Epithelial cell of prostate (primary cell): ENCODE measurements at regions not wholly inside any gene's neighbourhood (a gene's known extent, or its start where the extent isn't known, plus 50 kb on each side); places are given as distances from the start of the nearest gene placed in this dataset.

Experiments used
- DNase-seq: peaks from one replicate; pipeline ENCODE4 v3.0.0-alpha.2; 2011; ENCODE audit warnings: low read depth, low spot score
- H3K27ac ChIP-seq: fragments of 450-650 bp; 2 replicates; pipeline ENCODE4 v1.5.1; 2017; ENCODE audit warnings: mild to moderate bottlenecking

DNA sequence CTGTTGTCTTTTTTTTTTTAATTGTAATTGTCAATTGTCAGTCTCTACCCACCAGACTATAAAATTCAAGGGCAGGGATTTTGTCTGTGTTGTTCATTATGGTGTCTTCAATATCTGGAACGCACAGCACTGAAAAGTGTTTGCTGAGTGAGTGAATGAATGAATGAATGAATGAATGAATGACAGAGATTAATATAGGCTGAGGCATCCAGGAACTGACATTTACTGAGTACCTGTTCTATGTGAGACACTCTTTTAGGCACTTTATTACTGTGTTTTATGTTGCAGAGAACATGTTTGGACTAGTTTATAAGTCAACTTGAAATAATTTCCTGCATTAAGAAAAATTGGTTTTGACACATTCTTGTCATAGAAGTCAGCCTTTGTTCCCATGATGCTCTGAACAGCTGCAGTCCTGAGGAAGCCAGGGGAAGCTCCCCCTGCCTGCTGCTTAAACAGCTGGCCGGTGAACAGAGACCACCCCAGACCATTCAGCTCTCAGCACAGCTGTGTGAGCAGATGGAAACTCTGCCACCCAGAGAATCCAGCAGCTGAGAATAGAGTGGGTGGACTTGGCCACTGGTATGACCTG lies 160.7 kb upstream of the CCND2 start:
- H3K27ac ChIP-seq, result peak overlapping the region; percentile 43
- peak; percentile 16 for DNase-seq

DNA sequence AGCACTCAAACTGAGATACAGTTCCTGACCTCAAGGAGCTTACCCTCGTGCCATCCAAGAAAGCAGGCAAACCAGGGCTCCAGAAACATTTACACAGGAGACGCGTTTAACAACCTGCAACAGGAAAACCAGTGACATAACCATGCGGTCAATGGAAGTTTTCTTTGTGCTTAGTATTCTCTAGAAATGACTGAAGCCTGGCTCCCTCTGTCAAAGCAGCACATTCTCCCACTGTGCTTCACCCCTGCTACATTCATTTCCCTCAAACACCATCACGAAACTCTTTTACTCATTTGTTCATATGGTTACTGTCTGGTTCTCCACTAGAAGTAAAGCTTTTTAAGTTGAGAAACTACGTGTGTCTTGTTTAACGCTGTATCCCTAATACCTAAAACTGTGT lies 161.3 kb upstream of the CCND2 start:
- peak overlapping the region; percentile 43 for H3K27ac ChIP-seq
- no peak for DNase-seq

DNA sequence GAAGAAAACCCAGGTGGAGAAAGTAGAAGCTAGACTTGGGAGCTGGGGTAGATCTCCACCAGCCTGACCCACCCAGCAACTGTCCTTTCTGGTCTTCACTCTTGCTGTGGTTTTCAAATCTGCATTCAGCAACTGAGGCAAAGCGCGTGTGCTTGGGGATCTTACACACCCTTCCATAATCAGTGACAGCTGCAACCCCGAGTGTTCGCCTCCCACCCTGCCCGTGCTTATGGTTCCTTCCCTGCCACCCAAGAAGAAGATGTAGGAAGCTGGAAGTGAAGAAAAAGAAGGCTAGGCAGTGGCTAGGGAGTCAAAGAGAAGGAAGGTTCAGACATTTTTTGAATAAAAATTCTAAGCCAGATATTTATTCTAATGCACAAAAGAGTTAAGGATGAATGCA lies 162.6 kb upstream of the CCND2 start:
- DNase-seq, result no peak
- no peak overlapping the region for H3K27ac ChIP-seq

GRCh38 chr12:4109826-4110225 lies 163.7 kb upstream of the CCND2 start:
- H3K27ac ChIP-seq, result no peak overlapping the region
- no peak for DNase-seq

DNA sequence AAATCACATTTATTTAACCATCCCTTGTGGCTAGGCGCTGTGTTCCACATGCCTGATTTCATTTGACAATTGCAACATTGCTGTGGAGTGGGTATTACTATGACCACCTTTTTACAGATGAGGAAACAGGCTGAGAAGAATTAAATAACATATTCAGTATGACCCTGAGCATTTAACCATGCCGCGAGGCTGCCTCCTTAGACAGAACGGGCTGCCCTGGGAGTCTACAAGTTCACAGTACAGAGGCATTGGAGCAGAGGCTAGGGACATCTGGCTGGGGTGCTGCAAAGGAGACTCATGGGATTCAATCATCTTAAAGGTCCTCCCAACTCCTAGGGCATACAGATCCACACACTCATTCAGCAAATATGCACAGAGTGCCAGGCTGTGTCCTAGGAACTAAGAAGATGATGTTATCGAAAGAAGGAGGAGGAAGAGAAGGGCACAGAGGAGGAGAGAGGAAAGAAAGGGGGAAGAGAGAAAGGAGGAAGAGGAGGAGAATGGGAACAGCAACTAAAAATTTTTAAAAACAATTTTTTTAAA lies 164.7 kb upstream of the CCND2 start:
- H3K27ac ChIP-seq, result no peak overlapping the region
- DNase-seq, result no peak

DNA sequence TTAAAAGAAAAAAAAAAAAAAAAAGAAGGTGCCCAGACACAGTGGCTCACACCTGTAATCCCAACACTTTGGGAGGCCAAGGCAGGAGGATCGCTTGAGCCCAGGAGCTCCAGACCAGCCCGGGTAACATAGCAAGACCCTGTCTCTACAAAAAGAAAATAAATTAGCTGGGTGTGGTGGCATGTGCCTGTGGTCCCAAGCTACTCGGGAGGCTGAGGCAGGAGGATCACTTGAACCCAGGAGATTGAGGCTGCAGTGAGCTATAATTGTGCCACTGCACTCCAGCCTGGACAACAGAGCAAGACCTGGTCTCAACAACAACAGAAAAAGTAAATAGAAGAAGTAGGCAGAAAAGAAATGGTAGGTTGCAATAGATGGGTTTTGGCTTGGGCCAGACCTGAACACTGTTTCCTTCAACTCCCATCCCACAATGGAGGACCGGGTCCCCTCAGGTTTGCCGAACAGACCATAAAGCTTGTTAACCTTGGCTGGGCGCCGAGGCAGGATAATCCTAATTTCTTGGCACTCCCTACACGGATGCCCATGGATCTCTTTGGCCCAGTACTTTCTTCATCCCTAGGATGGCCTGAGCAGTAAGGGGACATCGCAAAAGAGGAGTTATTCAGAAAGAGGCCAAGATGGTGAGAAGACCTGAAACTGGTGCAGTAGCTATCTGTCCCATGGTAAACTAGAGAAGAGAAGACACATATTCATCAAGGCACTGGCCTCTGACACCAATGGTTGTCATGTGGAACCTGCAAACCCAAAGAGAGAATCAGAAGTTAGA lies 165.5 kb upstream of the CCND2 start:
- H3K27ac ChIP-seq, result no peak overlapping the region
- no peak for DNase-seq

- H3K27ac ChIP-seq, result no peak overlapping the region
- no peak for DNase-seq
These were observed 166.1 kb upstream of the CCND2 start for GRCh38 chr12:4107436-4107878.

- no peak overlapping the region for H3K27ac ChIP-seq
- DNase-seq, result no peak
These were observed 166.9 kb upstream of the CCND2 start for GRCh38 chr12:4106621-4107020.

DNA sequence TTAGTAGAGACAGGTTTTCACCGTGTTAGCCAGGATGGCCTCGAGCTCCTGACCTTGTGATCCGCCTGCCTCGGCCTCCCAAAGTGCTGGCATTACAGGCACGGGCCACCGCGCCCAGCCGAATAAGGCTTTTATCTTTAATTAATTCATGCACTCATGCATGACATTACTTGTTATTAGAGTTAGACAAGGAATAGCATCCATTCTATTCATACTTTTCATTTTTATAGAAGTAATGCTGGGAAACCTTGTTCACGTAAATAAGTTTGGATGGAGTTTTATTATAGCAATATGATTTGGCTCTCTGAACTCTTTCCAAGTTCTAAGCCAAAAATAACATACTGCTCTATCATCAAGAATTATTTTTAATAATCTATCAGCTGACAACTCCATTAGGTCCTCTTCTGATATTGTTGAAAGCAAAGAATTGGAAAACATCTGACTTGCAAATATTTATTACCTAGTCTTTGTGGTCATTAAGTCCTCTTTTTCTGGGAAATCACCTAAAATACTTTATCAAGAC lies 168.8 kb upstream of the CCND2 start:
- no peak for DNase-seq

GRCh38 chr12:4099276-4099675 lies 174.3 kb upstream of the CCND2 start:
- H3K27ac ChIP-seq, result no peak overlapping the region
- no peak for DNase-seq

More for the DNA sequence above, 168.8 kb upstream of the CCND2 start:
- no peak overlapping the region for H3K27ac ChIP-seq

DNA sequence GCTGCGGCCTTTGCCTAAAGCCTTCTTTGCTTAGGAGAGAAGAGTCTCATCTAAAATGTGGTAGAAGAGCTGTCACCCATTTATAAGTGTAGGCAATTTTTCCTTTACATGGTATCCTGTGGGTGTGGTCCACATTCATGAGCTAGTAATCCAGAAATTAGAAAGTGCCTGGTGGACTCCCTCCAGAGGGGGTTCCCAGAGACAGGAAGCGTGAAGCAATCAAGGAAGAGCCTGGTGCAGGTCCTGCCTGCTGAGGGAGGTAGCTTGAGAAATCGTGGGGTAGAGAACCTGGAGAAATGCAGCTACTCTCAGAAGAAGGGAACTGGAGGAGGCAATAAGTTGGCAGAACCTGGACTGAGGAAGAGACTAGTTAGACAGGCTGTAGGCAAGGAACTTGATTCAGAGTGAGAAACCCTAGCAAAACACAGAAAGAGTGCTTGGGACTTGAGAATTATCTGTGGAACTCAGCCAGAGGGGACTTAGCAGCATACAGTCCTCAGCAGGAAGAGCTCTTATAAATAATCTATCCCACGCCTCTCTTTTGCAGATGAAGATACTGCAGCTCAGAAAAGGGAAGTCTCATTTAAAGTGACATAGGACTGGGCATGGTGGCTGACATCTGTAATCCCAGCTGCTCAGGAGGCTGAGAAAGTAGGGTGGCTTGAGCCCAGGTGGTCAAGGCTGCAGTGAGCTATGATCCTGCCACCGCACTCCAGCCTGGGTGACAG lies 182.4 kb upstream of the CCND2 start:
- DNase-seq, result no peak
- H3K27ac ChIP-seq, result no peak overlapping the region

- no peak overlapping the region for H3K27ac ChIP-seq
- no peak for DNase-seq
These were observed 183.6 kb upstream of the CCND2 start for GRCh38 chr12:4089956-4090355.

GRCh38 chr12:4089121-4089606 lies 184.4 kb upstream of the CCND2 start:
- DNase-seq, result no peak
- no peak overlapping the region for H3K27ac ChIP-seq

DNA sequence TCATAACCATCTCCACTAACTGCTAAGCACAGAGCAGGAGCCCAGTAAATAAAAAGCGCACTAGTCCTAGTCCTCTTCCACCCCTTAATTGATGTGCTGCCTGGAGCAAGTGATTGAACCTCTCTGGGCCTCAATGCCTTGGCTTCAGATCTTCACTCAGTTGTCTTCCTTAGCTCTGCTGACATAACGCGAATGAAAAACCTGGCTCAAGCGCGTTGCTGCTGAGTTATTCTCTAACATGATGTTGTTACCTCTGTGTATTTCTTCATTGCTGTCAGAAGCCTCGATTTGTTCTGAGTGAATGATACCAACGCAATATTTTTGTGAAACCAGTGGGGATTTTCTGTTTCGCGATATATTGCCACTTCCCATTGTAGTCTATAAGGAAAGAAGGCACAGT lies 185.1 kb upstream of the CCND2 start:
- no peak for DNase-seq
- no peak overlapping the region for H3K27ac ChIP-seq

DNA sequence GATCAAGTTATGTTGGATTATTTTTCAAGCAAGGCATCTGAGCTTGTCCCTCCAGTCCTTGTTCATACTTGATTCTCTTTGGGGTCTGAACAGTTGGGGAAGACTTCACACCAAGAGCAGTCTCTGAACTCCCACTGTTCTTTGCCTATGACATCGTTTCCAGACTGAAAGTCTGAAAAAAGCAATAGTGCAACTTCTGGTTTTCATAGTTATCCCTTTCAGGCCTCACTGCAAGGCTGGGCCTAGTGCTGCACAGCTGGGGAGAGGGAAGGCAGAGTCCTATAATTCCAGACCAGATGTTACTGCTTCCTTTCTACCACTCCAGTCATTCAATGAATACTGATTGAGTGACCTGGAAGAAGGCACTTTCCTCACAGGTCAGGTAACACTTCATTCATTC lies 187.1 kb upstream of the CCND2 start:
- DNase-seq, result no peak
- H3K27ac ChIP-seq, result no peak overlapping the region

- no peak overlapping the region for H3K27ac ChIP-seq
These were observed 189.0 kb upstream of the CCND2 start for GRCh38 chr12:4084573-4084972.

DNA sequence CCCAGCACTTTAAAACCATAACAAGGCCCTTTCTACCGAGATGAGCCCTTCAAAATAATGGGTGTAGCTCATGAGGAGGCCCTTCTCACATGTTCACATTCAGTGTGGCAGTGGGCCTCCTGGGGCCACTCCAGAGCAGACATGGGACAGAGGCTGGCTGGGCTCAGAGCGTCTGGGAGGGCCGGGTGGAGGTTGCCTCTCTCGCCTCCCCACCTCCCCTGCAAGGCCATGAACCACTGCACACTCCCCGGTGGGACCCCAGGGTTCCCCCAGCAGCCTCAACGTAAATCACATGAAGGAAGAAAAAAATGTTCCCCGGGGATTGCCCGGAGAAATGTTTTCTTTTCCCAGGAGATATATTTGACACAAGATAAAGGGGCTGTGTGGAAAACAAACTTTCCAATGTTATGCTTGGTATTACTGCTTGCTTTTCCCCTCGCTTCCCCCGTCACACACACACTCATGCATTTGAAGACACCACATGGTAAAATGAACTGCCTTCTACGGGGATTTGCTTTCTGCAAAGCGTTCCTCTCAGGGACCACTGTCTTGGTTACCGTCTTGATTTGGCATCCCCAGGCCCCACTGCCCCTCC lies 190.7 kb upstream of the CCND2 start:
- no peak for DNase-seq
- no peak overlapping the region for H3K27ac ChIP-seq

More at GRCh38 chr12:4084573-4084972, 189.0 kb upstream of the CCND2 start:
- no peak for DNase-seq

DNA sequence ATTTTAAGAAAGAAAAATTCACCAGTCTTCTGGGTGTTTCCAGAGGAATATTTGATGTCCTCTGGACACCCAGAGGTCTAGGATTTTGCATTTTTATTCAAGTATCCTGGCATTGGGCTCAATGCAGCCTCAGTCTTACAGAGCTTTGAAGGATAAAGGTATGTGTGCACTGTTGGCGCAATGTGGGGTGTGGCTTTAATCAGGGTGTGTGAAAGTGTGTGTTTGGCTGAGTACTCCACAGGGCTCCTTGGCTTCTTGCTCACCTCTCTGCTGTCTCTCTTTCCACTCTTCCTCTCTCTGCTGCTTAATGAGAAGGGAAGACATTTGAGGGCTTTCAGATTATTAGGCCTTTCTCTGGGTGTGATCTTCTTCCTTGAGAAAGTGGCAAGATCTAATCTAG lies 193.3 kb upstream of the CCND2 start:
- no peak for DNase-seq
- H3K27ac ChIP-seq, result no peak overlapping the region

DNA sequence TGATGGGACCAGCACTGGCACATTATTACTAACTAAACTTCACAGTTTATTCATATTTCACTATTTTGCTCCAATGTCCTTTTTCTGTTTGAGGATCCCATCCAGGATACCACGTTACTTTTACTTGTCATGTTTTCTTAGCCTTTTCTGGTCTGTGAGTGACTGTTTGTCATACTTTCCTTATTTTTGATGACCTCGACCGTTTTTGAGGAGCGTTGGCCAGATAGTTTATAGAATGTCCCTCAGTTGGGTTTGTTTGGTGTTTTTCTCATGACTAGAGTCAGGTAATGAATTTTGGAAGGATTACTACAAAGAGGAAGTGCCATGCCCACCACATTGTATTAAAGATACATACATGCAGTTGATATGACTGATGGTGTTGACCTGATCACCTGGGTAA lies 199.4 kb upstream of the CCND2 start:
- H3K27ac ChIP-seq, result no peak overlapping the region
- no peak for DNase-seq

GRCh38 chr12:4069670-4070010 lies 196.4 kb upstream of the PARP11 start:
- H3K27ac ChIP-seq, result no peak overlapping the region
- no peak for DNase-seq
